Left colon (tissue), 2 donors: ENCODE measurements at regions not wholly inside any gene's neighbourhood (a gene's known extent, or its start where the extent isn't known, plus 50 kb on each side); places are given as distances from the start of the nearest gene placed in this dataset.

Experiments
- ATAC-seq: fragments of 200-7000 bp; cut with Tn5 transposase; one replicate; pipeline ENCODE4 v1.9.1; 2020; ENCODE audit warnings: mild to moderate bottlenecking, moderate library complexity
- DNase-seq, 2 donors: peaks; one replicate each; pipeline ENCODE4 v3.0.0-alpha.2; 2020
- intact Hi-C, 2 donors: fragments of 100-400 bp; cut with DNase I in 1 of 2; cut with micrococcal nuclease in 1 of 2; formaldehyde crosslinking; loops; one replicate each; pipeline versions ENCODE4 v1.11.2 to v1.14.0; 2022; cut with DNase I, micrococcal nuclease
- donor health status: DM: no; HTN: no; CAD: no.
- donor health status: DM: yes; HTN: yes; CAD: no.

GRCh38 chr11:69545976-69546617 lies 64.6 kb downstream of the LINC01488 start:
- DNase-seq (no peak), ATAC-seq (no peak)
- intact Hi-C loops, result no loop called here

GRCh38 chr11:69546735-69547370 lies 65.4 kb downstream of the LINC01488 start:
- DNase-seq (no peak), ATAC-seq (no peak)
- intact Hi-C loops, result no loop called here

GRCh38 chr11:69550846-69551245 lies 69.4 kb downstream of the LINC01488 start:
- intact Hi-C loops, result no loop called here
- ATAC-seq (no peak), DNase-seq (no peak)

GRCh38 chr11:69551963-69552362 lies 70.5 kb downstream of the LINC01488 start:
- no peak for DNase-seq
- intact Hi-C loops, result no loop called here
- peak; percentile 71 for ATAC-seq

GRCh38 chr11:69552951-69553350 lies 71.5 kb downstream of the LINC01488 start:
- ATAC-seq (no peak), DNase-seq (no peak)
- intact Hi-C loops, result no loop called here

- intact Hi-C loops, result no loop called here
- DNase-seq (no peak), ATAC-seq (no peak)
These were observed 72.2 kb downstream of the LINC01488 start for GRCh38 chr11:69553416-69554357.

GRCh38 chr11:69554849-69555248 lies 73.4 kb downstream of the LINC01488 start:
- ATAC-seq (no peak), DNase-seq (no peak)
- intact Hi-C loops, result no loop called here

GRCh38 chr11:69557266-69557665 lies 75.8 kb downstream of the LINC01488 start:
- ATAC-seq (no peak), DNase-seq (no peak)
- intact Hi-C loops, result no loop called here

- DNase-seq, result no peak
- intact Hi-C loops, result no loop called here
These were observed 77.1 kb downstream of the LINC01488 start for GRCh38 chr11:69558519-69558941.

GRCh38 chr11:69559181-69559580 lies 77.7 kb downstream of the LINC01488 start:
- intact Hi-C loops, result no loop called here
- no peak for ATAC-seq
- no peak for DNase-seq

More at GRCh38 chr11:69558519-69558941, 77.1 kb downstream of the LINC01488 start:
- ATAC-seq, result no peak

- DNase-seq (no peak), ATAC-seq (no peak)
- intact Hi-C loops, result no loop called here
These were observed 78.8 kb downstream of the LINC01488 start for GRCh38 chr11:69560141-69560790.

GRCh38 chr11:69562302-69562701 lies 78.7 kb upstream of the CCND1 start:
- DNase-seq (no peak), ATAC-seq (no peak)
- intact Hi-C loops, result no loop called here

- ATAC-seq, result no peak
- no peak for DNase-seq
- intact Hi-C loops, result no loop called here
These were observed 78.1 kb upstream of the CCND1 start for GRCh38 chr11:69562816-69563215.

GRCh38 chr11:69563306-69563705 lies 77.7 kb upstream of the CCND1 start:
- ATAC-seq, result no peak
- intact Hi-C loops, result no loop called here
- DNase-seq, result no peak

GRCh38 chr11:69563946-69564775 lies 76.8 kb upstream of the CCND1 start:
- no peak for ATAC-seq
- DNase-seq, result no peak
- intact Hi-C loops, result no loop called here

- intact Hi-C loops, result no loop called here
- DNase-seq, result no peak
These were observed 75.0 kb upstream of the CCND1 start for GRCh38 chr11:69566001-69566400.

GRCh38 chr11:69567951-69568808 lies 72.8 kb upstream of the CCND1 start:
- intact Hi-C loops, result no loop called here

More at GRCh38 chr11:69566001-69566400, 75.0 kb upstream of the CCND1 start:
- no peak for ATAC-seq

GRCh38 chr11:69568809-69569097 lies 72.2 kb upstream of the CCND1 start:
- intact Hi-C loops, result no loop called here

More at GRCh38 chr11:69567951-69568808, 72.8 kb upstream of the CCND1 start:
- ATAC-seq (no peak), DNase-seq (no peak)

More at GRCh38 chr11:69568809-69569097, 72.2 kb upstream of the CCND1 start:
- DNase-seq (no peak), ATAC-seq (no peak)
